ENCODE measurements at regions not wholly inside any gene's neighbourhood (a gene's known extent, or its start where the extent isn't known, plus 50 kb on each side); places are given as distances from the start of the nearest gene placed in this dataset.
"Not testable (repeated sequence)": the region's sequence is repeated elsewhere in the genome, so short reads cannot be mapped to it uniquely, and the experiment has no call there.

DNA sequence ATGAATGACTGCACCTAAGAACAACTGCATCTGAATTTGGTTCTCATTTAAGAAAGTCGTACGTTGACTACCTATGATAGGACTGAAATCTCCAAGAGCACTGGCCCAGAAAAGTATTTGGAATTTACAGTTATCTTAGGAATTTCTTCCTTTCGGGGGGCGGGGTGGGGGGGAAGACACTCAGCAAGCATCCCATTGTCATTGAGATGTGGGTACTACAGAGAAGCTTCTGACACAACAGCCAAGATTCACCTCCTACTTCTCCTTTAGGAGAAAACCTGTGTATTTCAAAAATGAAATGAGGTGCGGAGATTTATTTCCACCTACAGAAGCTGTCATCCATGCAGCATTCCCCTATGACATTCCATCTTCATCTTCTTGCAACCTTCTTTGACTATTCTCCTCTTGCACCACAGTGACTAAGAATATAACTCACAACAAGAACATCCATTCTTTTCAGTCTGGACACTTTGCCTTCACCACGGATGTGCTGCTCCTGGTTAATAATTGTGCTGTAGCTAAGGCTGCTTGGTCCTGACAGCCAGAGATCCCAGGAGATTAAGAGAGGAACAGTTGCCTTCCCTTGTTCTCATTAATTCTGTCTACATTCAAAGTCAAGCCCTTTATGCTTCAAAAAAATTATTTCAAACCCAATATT lies 98.4 kb upstream of the FRMD4A start:
- DNase-seq (ENCODE audit: low read depth): no peak

DNA sequence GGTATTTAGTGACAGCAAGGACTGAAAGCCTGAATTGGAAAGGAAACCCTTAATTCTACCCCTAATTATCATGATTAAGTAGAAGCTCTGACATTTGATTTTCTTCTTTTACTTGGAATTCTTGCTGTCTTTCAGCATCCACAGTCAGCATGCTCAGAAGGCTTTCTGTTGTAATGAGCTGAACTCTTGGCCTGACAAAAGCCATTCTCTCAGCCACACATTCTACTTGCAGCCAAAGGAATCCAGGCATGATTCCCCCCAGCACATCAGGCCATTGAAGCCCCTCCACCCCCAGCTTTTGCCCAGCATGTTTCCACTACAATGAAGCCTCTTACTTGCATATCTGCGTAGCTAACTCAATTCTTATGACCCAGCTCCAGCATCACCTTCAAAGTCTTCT lies 94.3 kb upstream of the FRMD4A start:
- no peak for DNase-seq (ENCODE audit: low read depth)

DNA sequence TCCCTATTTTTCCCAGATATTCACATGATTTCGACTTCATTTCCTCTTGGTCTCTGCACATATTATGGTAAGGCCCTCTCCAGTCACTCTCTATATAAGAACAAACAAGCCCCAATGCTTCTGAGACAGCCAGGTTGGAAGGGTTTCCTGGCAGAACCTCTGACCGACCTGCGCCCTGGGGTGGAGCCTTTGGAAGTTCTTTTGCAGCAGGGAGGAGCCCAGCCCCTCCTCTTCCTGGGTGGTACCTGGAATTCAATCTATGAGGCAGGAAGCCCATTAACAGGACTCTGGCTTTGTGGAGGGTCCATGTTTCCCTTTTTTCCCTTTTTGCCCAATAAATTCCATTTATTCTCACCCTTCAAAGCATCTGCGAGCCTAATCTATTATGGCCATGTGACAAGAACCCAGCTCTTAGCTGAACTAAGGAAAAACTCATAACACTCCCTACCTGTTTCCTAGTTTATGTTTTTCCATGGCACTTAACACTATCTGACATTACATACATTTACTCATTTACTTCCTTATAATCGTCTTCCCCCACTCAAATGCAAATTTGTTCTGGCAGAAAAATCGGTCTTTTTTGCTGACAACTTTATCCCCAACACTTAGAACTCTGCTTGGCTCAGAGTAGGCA lies 92.5 kb upstream of the FRMD4A start:
- no peak for DNase-seq (ENCODE audit: low read depth)

DNA sequence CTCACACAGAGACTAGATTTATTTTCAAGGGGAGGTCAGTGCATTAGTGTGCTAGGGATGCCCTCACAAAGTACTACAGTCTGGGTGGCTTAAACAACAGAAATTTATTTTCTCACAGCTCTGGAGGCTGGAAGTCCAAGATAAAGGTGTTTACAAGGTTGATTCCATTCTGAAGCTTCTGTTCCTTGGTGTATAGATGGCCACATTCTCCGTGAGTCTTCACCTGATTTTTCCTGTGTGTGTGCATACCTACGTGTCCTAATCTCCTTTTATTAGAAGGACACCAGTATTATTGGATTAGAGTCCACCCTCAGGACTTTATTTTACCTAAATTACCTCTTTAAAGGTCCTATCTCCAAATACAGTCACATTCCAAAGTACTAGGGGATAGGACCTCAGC lies 91.7 kb upstream of the FRMD4A start:
- no peak for DNase-seq (ENCODE audit: low read depth)

DNA sequence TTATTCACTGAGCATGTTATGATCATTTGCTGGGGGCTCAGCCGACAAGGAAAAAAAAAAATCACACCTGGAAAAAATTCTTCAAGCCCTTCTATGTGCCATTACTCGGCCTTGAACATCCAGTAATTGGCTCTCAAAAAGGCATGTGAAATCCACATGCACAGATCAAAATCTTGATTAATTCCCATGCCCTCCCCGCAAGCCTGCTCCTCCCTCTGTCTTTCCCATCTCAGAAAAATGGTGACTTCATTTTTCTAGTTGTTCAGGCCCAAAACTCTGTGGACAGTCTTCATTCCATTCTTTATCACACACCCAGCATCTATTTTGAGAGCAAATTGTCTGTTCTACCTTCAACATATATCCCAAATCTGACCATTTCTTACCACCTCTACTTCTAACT lies 91.2 kb upstream of the FRMD4A start:
- no peak for DNase-seq (ENCODE audit: low read depth)

DNA sequence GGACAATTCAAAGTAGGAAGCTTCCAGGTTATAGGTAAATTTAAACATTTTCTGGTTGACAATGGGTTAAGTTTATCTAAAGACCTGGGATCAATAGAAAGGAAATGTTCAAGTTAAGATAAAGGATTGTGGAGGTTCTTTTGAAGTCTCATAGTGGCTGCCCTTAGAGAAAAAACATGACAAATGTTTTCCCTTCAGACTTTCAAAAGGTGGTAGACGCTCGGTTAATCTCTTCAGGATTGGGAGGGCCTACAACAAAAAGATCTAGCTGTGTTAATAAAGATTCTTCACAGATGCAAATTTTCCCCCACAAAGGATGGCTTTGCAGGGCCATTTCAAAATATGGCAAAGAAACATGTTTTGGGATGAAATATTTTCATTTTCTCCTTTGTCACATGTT lies 86.6 kb upstream of the FRMD4A start:
- not testable (repeated sequence) for DNase-seq (ENCODE audit: low read depth)

DNA sequence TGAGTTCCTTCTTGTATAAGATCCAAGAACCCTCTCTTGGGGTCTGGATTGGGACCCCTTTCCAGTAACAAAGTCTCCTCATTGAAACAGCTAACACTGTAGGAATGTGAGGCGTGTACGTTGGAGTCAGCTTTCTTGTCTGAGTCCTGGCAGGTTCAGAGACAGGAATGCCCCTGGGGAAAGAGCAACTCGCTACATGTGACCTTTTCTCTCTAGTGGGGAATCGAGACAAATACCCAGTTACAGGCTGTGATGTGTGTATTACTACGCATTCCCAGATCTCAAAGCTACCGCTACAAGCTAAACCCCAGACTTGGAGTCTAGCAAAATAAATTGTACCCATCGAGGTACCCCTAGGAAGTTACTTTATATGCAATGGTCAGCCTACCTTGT lies 85.6 kb upstream of the FRMD4A start:
- peak; percentile 30 for DNase-seq (ENCODE audit: low read depth)

DNA sequence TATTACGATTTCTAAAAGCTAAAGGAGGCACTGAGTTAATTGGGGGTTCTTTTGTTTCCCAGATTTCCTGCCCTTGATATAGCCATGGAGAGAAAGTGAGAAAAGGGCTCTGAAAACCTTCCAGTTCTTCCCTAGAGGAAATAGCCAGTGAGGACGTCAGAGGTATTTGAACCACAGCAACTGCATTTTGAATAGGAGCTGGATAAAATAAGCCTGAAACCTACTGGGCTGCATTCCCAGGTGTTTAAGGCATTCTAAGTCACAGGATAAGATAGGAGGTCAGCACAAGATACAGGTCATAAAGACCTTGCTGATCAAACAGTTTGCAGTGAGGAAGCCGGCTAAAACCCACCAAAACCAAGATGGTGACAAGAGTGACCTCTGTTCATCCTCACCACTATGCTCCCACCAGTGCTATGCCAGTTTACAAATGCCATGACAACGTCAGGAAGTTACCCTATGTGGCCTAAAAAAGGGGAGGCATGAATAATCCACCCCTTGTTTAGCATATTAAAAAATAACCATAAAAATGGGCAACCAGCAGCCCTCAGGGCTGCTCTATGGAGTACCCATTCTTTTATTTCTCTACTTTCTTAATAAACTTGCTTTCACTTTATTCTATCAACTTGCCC lies 85.1 kb upstream of the FRMD4A start:
- no peak for DNase-seq (ENCODE audit: low read depth)

DNA sequence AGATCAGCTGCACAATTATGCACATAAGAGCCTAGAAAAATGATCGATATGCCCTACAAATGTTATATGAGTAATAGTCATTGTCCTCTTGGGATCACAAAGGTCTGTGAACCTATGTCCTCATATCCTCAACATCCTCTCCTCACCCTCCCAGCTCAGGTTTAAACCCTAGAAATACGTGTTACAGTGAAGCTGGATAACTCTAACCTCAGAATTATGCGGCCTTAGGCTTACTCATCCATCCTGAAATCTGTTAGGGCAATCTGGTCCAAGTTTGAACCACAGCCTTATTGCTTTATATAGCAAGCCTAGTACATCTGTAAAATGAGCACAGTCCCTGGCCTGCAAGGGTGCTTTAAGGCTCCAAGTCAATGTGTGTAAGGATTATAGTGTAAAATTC lies 84.2 kb upstream of the FRMD4A start:
- DNase-seq (ENCODE audit: low read depth): peak; percentile 76

DNA sequence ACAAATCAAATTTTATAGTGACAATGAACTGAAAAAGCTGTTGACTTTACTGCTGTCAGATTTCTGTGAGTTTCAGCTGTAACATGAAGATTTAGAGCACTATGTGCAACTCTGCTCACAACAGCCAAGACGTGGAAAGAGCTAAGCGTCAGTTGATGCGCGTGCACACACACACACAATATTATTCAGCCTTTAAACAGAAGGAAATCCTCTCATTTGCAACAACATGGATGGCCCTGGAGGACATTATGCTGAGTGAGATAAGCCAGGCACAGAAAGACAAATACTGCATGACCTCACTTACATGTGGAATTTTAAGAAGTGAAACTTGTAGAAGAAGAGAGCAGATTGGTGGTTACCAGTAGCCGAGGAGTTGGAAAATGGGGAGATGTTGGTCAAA lies 82.8 kb upstream of the FRMD4A start:
- no peak for DNase-seq (ENCODE audit: low read depth)

DNA sequence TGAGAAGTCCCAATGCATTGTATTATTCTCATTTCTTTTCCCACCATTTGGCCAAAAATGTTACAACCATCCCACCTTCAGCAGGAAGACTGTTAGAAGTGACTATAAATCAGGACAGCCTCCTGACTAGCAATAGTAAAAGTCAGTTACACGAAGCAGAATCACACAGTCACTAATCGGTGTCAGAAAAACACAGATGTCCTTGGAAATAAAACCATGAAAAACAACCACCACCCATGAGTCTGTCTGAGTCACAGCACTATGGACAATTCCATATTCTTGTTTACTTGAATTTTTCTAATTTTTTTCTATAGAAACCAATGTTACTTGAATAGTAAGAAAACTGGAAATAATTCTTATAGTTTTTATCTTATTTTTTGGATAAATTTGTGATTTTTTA lies 81.9 kb upstream of the FRMD4A start:
- no peak for DNase-seq (ENCODE audit: low read depth)

DNA sequence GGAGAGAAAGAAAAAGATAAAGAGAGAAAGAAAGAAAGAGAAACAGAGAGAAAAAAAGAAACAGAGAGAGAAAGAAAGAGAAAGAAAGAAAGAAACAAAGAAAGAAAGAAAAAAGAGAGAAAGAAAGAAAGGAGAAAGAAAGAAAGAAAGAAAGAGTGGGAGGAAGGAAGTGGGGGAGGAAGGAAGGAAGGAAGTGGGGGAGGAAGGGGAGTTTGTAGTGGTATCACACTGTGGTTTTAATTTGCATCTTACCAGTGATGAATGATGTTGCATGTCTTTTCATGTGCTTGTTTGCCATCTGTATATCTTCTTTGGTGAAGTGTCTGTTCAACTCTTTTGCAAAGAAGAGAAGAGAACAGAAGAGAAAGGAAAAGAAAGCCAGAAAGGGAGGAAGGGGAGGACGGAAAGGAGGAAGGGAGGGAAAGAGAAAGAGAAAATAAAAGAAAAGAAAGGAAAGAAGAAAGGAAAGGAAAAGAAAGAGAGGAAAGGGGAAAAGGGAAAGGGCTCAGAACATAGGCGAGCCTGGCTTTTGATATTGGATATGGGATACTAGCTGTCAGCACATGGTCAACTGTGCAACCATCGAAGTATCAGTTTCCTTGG lies 79.2 kb upstream of the FRMD4A start:
- no peak for DNase-seq (ENCODE audit: low read depth)

DNA sequence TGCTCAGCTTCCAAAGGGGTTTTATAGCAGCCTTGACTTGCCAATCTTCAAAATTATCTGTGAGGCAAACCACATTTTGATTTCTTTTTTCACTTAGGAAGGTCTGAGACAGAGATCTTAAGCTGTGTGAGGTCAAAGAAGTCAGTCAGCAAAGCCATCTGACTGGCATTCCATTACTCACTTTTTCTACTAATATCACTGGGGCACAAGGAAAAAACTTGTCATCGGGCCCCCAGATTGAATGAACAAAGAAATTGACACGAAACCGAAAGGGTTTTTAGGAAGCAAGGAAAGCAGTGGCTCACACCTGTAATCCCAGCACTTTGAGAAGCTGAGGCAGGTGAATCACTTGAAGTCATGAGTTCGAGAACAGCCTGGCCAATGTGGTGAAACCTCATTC lies 78.5 kb upstream of the FRMD4A start:
- DNase-seq (ENCODE audit: low read depth): no peak

DNA sequence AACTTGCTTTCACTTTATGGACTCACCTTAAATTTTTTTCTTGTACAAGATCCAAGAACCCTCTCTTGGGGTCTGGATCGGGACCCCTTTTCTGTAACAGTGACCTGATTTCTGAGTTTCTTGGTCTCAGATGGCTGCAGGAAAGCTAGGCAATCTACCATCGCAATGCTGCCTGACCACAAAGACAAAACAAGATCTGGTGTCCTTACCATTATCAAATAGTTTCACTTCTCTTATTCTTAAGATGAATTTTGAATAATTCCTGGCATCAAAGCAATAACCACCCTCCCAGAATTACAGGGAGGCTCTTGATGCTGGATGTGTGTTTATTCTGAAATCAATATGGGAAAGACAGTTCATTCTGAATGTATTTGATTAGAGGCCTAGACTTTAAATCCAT lies 77.4 kb upstream of the FRMD4A start:
- DNase-seq (ENCODE audit: low read depth): no peak

DNA sequence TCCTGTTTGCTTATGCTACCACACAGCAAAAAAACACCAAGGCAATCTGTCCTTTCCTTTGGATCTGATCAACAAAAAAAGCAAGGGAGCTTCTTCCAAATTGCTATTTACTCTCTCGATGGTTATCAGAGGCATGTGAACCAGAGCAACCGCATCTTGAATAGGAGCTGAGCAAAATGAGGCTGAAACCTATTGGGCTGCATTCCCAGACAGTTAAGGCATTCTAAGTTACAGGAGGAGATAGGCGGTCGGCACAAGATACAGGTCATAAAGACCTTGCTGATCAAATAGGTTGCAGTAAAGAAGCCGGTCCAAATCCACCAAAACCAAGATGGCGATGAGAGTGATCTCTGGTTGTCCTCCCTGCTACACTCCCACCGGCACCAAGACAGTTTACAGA lies 76.8 kb upstream of the FRMD4A start:
- no peak for DNase-seq (ENCODE audit: low read depth)

DNA sequence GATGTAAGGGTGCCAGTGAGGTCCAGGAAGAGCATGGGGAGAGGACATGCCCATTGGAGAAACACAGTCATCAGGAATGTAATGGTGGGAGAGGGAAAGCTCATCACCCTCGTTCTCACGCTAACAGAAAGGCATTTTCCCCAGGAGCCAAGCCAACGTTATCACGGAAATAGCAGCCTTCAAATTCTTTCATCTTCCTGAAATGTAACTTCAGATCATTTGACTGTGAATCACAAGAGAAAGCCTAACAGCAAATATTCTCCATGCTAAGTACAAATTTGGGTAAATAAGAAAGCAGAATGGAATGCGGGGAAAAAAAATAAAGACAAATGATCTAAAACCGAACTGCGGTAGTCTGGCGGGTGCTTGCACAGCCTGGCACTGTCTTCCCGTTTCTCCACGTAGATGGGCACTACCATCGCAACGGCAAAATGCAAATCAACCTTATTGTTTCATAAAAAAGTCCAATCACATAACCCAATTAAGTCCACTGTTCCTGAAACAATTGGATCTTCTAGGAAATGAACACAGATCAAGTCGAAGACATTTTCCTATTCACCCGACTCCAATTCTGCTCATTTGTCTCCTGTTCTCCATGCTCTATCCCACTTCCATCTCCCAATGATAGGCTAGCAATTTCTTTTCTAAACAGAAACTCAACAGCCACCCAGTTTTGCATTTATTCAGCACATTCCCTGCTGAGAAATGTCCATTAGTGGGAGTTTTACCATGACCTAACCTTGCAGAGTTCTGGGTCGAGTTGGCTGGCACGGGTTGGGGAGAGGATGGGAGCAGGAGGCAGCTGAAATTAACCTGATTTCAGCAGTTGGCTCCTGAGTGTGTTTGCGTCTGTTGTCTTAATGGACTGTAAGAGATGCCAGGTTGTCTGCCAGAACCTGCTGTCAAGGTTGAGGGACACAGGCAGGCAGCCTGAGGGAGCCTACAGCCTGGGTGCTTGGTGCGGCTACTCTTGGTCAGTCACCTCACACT lies 74.6 kb upstream of the FRMD4A start:
- peak; percentile 94 for DNase-seq (ENCODE audit: low read depth)

DNA sequence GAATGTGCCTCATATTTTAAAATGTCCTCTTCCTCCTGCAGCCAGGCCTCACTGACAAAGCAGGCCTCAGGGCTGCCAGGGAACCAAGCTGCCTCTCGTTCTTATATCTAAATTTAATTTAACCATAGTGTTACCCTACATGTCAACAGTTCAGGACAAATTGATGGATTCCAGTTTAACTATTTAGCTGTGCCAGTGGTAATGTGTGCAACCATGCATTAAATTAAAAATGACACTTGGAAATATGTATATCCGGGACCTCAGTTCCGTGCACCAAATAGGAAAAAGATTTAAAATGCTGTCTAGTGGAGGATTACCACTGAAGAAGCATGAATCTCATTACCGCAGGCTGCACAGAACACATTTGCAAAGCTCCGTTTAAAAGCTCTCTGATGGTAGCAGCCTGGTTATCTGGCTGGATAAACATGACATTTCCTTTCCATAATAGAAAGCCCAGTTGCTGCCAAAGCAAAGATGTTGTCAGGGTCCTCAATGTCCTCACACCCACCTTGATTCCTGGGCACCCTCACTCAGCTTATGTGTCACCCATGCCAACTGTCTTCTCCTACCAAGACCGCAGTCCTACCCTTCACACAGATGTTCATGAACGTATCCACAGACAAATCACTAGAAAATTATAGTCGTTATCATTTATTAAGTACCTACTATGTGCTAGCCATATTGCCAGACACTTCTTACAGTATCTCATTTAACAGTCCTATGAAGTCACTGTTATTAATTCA lies 73.3 kb upstream of the FRMD4A start:
- DNase-seq (ENCODE audit: low read depth): no peak

DNA sequence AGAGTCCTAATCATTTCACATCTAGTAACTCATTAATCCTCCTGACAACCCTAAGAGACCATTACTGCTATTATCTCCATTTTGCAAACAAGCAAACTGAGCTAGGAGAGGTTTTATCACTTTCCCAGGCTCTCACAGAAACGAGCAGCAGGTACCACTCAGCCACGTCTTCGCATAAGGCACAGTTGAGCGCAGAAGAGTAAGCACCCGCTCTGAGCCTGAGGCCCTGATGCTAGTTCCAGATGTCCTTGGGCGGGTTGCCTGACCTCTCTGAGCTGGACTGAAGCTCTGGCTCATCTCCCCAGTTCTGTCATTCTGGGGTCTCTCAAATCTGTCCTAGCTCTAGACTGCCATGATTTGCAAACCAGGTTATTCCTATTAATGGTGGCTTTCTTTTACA lies 72.6 kb upstream of the FRMD4A start:
- no peak for DNase-seq (ENCODE audit: low read depth)

DNA sequence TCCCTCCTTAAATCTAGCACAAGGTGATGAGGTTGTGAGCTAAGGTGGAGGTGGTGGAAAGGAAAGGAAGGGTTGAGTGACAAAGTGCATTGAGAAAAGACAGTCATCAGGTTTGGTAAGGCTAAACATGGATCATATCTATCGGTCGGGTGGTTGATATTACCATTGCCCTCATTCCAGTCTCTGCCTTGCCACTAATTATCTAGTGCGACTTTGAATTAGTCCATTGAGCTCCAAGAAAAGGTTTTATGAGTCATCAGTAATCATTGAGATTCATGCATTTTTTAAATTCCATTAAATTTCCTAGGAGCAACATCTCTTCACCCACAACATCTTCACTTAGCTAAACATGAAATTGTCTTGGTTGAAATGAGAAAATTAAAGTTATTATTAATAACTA lies 68.9 kb upstream of the FRMD4A start:
- DNase-seq (ENCODE audit: low read depth): no peak

DNA sequence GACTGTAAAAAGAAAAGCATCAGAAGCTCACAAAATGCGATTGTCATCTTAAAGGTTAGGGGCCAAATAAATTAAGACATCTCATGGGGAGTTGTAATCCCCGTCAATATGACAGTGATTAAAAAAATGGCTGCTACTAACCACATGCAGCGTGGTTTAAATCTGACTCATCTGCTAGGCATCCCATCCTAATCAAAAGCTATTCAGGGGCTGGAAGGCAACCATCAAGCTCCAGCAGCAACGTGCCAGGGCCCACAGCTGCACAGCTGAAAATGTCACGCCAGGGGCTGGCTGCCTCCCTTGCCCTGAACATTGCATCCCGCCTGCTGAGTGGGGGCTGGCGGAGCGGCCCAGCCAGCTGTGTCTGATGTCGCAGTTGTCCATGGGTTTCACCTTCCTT lies 66.3 kb upstream of the FRMD4A start:
- DNase-seq (ENCODE audit: low read depth): peak; percentile 99

Data from myocyte (in vitro differentiated cells).